ENCODE measurements at regions not wholly inside any gene's neighbourhood (a gene's known extent, or its start where the extent isn't known, plus 50 kb on each side); places are given as distances from the start of the nearest gene placed in this dataset.

GRCh38 chr7:120023494-120024167, 249.3 kb upstream of the KCND2 start:
- TF ChIP-seq BHLHE40 (IDR thresholded peaks at IDR 0.05; ENCODE audit: borderline replicate concordance) (no peak), FOXM1 (IDR thresholded peaks at IDR 0.05; ENCODE audit: borderline replicate concordance) (no peak), L3MBTL2 (conservative IDR thresholded peaks at IDR 0.05) (no peak), HDGF (IDR thresholded peaks at IDR 0.05; ENCODE audit: borderline replicate concordance) (no peak), FOXK2 (IDR thresholded peaks at IDR 0.05) (no peak)
